Renal cortical epithelial cell (primary cell): ENCODE measurements at regions not wholly inside any gene's neighbourhood (a gene's known extent, or its start where the extent isn't known, plus 50 kb on each side); places are given as distances from the start of the nearest gene placed in this dataset.
"Not testable (repeated sequence)": the region's sequence is repeated elsewhere in the genome, so short reads cannot be mapped to it uniquely, and the experiment has no call there.

Experiments
- DNase-seq: peaks from one replicate; pipeline ENCODE4 v3.0.0-alpha.2; 2011; ENCODE audit warnings: low read depth

- no peak for DNase-seq
These were observed 120.9 kb upstream of the LUZP2 start for GRCh38 chr11:24375931-24376330.

GRCh38 chr11:24383137-24383536, 113.7 kb upstream of the LUZP2 start:
- no peak for DNase-seq

GRCh38 chr11:24384240-24384639, 112.6 kb upstream of the LUZP2 start:
- DNase-seq, result no peak

- DNase-seq, result peak; percentile 1
These were observed 110.1 kb upstream of the LUZP2 start for GRCh38 chr11:24386546-24387397.

GRCh38 chr11:24389575-24389974, 107.3 kb upstream of the LUZP2 start:
- no peak for DNase-seq

- DNase-seq, result no peak
These were observed 106.8 kb upstream of the LUZP2 start for GRCh38 chr11:24390016-24390415.

GRCh38 chr11:24390762-24391161, 106.1 kb upstream of the LUZP2 start:
- DNase-seq, result no peak

GRCh38 chr11:24391167-24391566, 105.7 kb upstream of the LUZP2 start:
- peak; percentile 49 for DNase-seq

- DNase-seq, result no peak
These were observed 96.7 kb upstream of the LUZP2 start for GRCh38 chr11:24400059-24400665.

GRCh38 chr11:24406389-24406788, 90.5 kb upstream of the LUZP2 start:
- DNase-seq, result no peak

- DNase-seq, result no peak
These were observed 89.9 kb upstream of the LUZP2 start for GRCh38 chr11:24406980-24407379.

GRCh38 chr11:24407733-24408132, 89.1 kb upstream of the LUZP2 start:
- DNase-seq, result no peak

GRCh38 chr11:24408202-24408601, 88.7 kb upstream of the LUZP2 start:
- DNase-seq, result no peak

GRCh38 chr11:24411791-24412190, 85.1 kb upstream of the LUZP2 start:
- DNase-seq, result no peak

GRCh38 chr11:24412722-24413121, 84.1 kb upstream of the LUZP2 start:
- DNase-seq, result no peak

GRCh38 chr11:24413391-24413790, 83.5 kb upstream of the LUZP2 start:
- DNase-seq, result no peak

- DNase-seq, result not testable (repeated sequence)
These were observed 80.8 kb upstream of the LUZP2 start for GRCh38 chr11:24415955-24416636.

- DNase-seq, result no peak
These were observed 75.1 kb upstream of the LUZP2 start for GRCh38 chr11:24421766-24422165.

- no peak for DNase-seq
These were observed 74.5 kb upstream of the LUZP2 start for GRCh38 chr11:24422376-24422775.

- DNase-seq, result no peak
These were observed 59.7 kb upstream of the LUZP2 start for GRCh38 chr11:24437123-24437522.
